ENCODE measurements at regions not wholly inside any gene's neighbourhood (a gene's known extent, or its start where the extent isn't known, plus 50 kb on each side); places are given as distances from the start of the nearest gene placed in this dataset.

GRCh38 chr1:195054217-195054687 is 1554.0 kb downstream of the KCNT2 start:
- TF ChIP-seq CTCF (IDR thresholded peaks at IDR 0.05) = no peak
- intact Hi-C loops (cut with DNase I; ENCODE audit: low total_unique reads) = no loop called here
- DNase-seq = no peak
- H3K4me3 ChIP-seq = no peak overlapping the region
- H3K9me3 ChIP-seq = no peaks in the 10 kb centered on the region
- H3K27ac ChIP-seq = no peak overlapping the region
- no peaks in the 10 kb centered on the region for H3K36me3 ChIP-seq
- no peaks in the 10 kb centered on the region for H3K27me3 ChIP-seq
- no peaks in the 10 kb centered on the region for H3K4me1 ChIP-seq

GRCh38 chr1:195053478-195053877 is 1554.8 kb downstream of the KCNT2 start:
- no peak for TF ChIP-seq CTCF (IDR thresholded peaks at IDR 0.05)
- H3K27ac ChIP-seq = no peak overlapping the region
- H3K4me3 ChIP-seq = no peak overlapping the region
- intact Hi-C loops (cut with DNase I; ENCODE audit: low total_unique reads) = no loop called here
- H3K4me1 ChIP-seq = no peaks in the 10 kb centered on the region
- no peaks in the 10 kb centered on the region for H3K27me3 ChIP-seq
- DNase-seq = no peak
- H3K36me3 ChIP-seq = no peaks in the 10 kb centered on the region
- H3K9me3 ChIP-seq = no peaks in the 10 kb centered on the region

GRCh38 chr1:195047772-195048171 is 1560.5 kb downstream of the KCNT2 start:
- DNase-seq = no peak
- no peaks in the 10 kb centered on the region for H3K4me1 ChIP-seq
- H3K27ac ChIP-seq = no peak overlapping the region
- H3K27me3 ChIP-seq = no peaks in the 10 kb centered on the region
- H3K4me3 ChIP-seq = no peak overlapping the region
- H3K36me3 ChIP-seq = no peaks in the 10 kb centered on the region
- TF ChIP-seq CTCF (IDR thresholded peaks at IDR 0.05) = no peak
- no peaks in the 10 kb centered on the region for H3K9me3 ChIP-seq
- intact Hi-C loops (cut with DNase I; ENCODE audit: low total_unique reads) = no loop called here

- no peaks in the 10 kb centered on the region for H3K4me1 ChIP-seq
- H3K4me3 ChIP-seq = no peak overlapping the region
- intact Hi-C loops (cut with DNase I; ENCODE audit: low total_unique reads) = no loop called here
- no peaks in the 10 kb centered on the region for H3K9me3 ChIP-seq
- H3K36me3 ChIP-seq = no peaks in the 10 kb centered on the region
- H3K27me3 ChIP-seq = no peaks in the 10 kb centered on the region
- no peak for TF ChIP-seq CTCF (IDR thresholded peaks at IDR 0.05)
- no peak for DNase-seq
- H3K27ac ChIP-seq = no peak overlapping the region
These were observed 1563.2 kb downstream of the KCNT2 start for GRCh38 chr1:195045072-195045471.

- H3K4me1 ChIP-seq = no peaks in the 10 kb centered on the region
- H3K27ac ChIP-seq = no peak overlapping the region
- peak in 1 of 2 donors; percentile 39 for DNase-seq
- peaks cover 0 to 9% (median 0%) of the 10 kb centered on the region in 3 donors for H3K9me3 ChIP-seq
- H3K27me3 ChIP-seq = no peaks in the 10 kb centered on the region
- intact Hi-C loops (cut with DNase I; ENCODE audit: low total_unique reads) = no loop called here
- H3K36me3 ChIP-seq = no peaks in the 10 kb centered on the region
- no peak overlapping the region for H3K4me3 ChIP-seq
- TF ChIP-seq CTCF (IDR thresholded peaks at IDR 0.05) = no peak
These were observed 1577.4 kb downstream of the KCNT2 start for GRCh38 chr1:195030793-195031192.

- no peak for DNase-seq
- Histone ChIP-seq H3K27me3 (no peaks in the 10 kb centered on the region), H3K9me3 (peaks cover 0 to 9% (median 0%) of the 10 kb centered on the region in 3 donors)
These were observed 1581.4 kb downstream of the KCNT2 start for GRCh38 chr1:195026792-195027191.

More at GRCh38 chr1:195026792-195027191, 1581.4 kb downstream of the KCNT2 start:
- H3K27ac ChIP-seq = no peak overlapping the region
- no peaks in the 10 kb centered on the region for H3K4me1 ChIP-seq
- intact Hi-C loops (cut with DNase I; ENCODE audit: low total_unique reads) = no loop called here
- H3K4me3 ChIP-seq = no peak overlapping the region
- no peaks in the 10 kb centered on the region for H3K36me3 ChIP-seq
- no peak for TF ChIP-seq CTCF (IDR thresholded peaks at IDR 0.05)

Data from tibial artery (tissue), 4 donors.